ENCODE measurements at regions not wholly inside any gene's neighbourhood (a gene's known extent, or its start where the extent isn't known, plus 50 kb on each side); places are given as distances from the start of the nearest gene placed in this dataset.

DNA sequence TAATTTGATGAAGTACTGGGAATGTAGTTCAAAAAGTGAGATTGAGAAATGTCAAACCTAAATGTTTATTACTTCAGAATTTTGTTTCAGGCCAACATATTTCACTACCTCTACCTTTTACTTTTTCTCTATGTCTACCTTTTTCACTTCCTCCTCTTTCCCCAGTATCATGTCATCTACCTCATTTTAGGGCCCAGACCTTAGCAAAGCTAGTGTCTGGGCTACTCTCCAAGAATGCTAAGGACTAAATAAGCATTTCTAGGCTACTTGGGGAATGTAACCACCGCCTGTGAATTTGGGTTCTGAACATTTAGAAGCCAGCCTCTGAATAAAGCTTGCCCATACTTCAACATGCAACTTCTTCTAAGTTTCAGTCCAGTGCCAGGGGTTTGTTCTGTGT is 330.4 kb downstream of the SLC4A3 start:
- H3K27me3 ChIP-seq (ENCODE audit: control insufficient read depth in 2 of 2, insufficient read depth in 2 of 2, low read length in 2 of 2) = no peaks in the 10 kb centered on the region
- no peaks in the 10 kb centered on the region for H3K9me3 ChIP-seq (replicated peaks; ENCODE audit: control insufficient read depth, insufficient read depth, low read depth, low read length)
- no peaks in the 10 kb centered on the region for H3K9me1 ChIP-seq (ENCODE audit: control insufficient read depth, insufficient read depth, low read length)
- ATAC-seq (no peak), DNase-seq (ENCODE audit: extremely low read depth in 1 of 4, low spot score in 3 of 4) (no peak), FAIRE-seq (no peak)
- H2AFZ ChIP-seq (ENCODE audit: low read depth, low read length) = no peak overlapping the region
- no peak overlapping the region for H3K4me3 ChIP-seq
- no peaks in the 10 kb centered on the region for H4K20me1 ChIP-seq (replicated peaks; ENCODE audit: control insufficient read depth, insufficient read depth, low read length)
- H3K4me1 ChIP-seq (replicated peaks in 1 of 2; ENCODE audit: control insufficient read depth in 2 of 2, insufficient read depth in 2 of 2, low read length in 2 of 2) = no peaks in the 10 kb centered on the region
- in situ Hi-C loops (cut with MboI) (no loop called here), intact Hi-C loops (cut with micrococcal nuclease) (no loop called here)
- 0% methylated on average over 1 of the region's 1 CpG for WGBS (ENCODE audit: insufficient coverage, low coverage, missing lambda C conversion rate)
- ChIA-PET CTCF (ENCODE audit: low intra/inter-chr PET ratio) (no interaction called here), POLR2A (no interaction called here)
- no TSS peak for BruUV-seq (replicated peaks)
- no peaks in the 10 kb centered on the region for H3K36me3 ChIP-seq (ENCODE audit: control insufficient read depth, insufficient read depth, low read length)
- no peaks in the 10 kb centered on the region for H3K79me2 ChIP-seq (ENCODE audit: control insufficient read depth, insufficient read depth, low read length)
- no peak overlapping the region for H3K27ac ChIP-seq (ENCODE audit: extremely low read depth, low read depth, low read length)
- TF ChIP-seq PTRF (tag; IDR thresholded peaks at IDR 0.05) = no peak
- no peak for TF ChIP-seq YBX1 (IDR thresholded peaks at IDR 0.05)
- TF ChIP-seq, protein P1, sequence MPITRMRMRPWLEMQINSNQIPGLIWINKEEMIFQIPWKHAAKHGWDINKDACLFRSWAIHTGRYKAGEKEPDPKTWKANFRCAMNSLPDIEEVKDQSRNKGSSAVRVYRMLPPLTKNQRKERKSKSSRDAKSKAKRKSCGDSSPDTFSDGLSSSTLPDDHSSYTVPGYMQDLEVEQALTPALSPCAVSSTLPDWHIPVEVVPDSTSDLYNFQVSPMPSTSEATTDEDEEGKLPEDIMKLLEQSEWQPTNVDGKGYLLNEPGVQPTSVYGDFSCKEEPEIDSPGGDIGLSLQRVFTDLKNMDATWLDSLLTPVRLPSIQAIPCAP (CRISPR knock-in tag; IDR thresholded peaks at IDR 0.05; ENCODE audit: borderline replicate concordance) = no peak
- no peak for TF ChIP-seq EP300 (IDR thresholded peaks at IDR 0.05; ENCODE audit: low read length)
- TF ChIP-seq SOX6 (IDR thresholded peaks at IDR 0.05) = no peak
- no peak for TF ChIP-seq ZNF224 (CRISPR knock-in tag; IDR thresholded peaks at IDR 0.05)
- TF ChIP-seq HMG20B (CRISPR knock-in tag; IDR thresholded peaks at IDR 0.05) = no peak
- no peak for TF ChIP-seq ZNF79 (CRISPR knock-in tag; IDR thresholded peaks at IDR 0.05; ENCODE audit: low read depth)
- H3K4me2 ChIP-seq (ENCODE audit: insufficient read depth, low read length) = no peak overlapping the region
- no peak overlapping the region for H3K9ac ChIP-seq (ENCODE audit: insufficient read depth in 1 of 2, low read depth in 2 of 2, low read length in 2 of 2)

GRCh38 chr2:219958941-219959340 is 331.5 kb downstream of the SLC4A3 start:
- Histone ChIP-seq H3K27ac (ENCODE audit: extremely low read depth, low read depth, low read length) (no peak overlapping the region), H4K20me1 (replicated peaks; ENCODE audit: control insufficient read depth, insufficient read depth, low read length) (no peaks in the 10 kb centered on the region), H3K4me3 (no peak overlapping the region), H3K9me1 (ENCODE audit: control insufficient read depth, insufficient read depth, low read length) (no peaks in the 10 kb centered on the region), H3K27me3 (ENCODE audit: control insufficient read depth in 2 of 2, insufficient read depth in 2 of 2, low read length in 2 of 2) (no peaks in the 10 kb centered on the region), H3K9me3 (replicated peaks; ENCODE audit: control insufficient read depth, insufficient read depth, low read depth, low read length) (no peaks in the 10 kb centered on the region), H3K36me3 (ENCODE audit: control insufficient read depth, insufficient read depth, low read length) (no peaks in the 10 kb centered on the region), H3K4me2 (ENCODE audit: insufficient read depth, low read length) (no peak overlapping the region), H3K79me2 (ENCODE audit: control insufficient read depth, insufficient read depth, low read length) (no peaks in the 10 kb centered on the region), H3K4me1 (replicated peaks in 1 of 2; ENCODE audit: control insufficient read depth in 2 of 2, insufficient read depth in 2 of 2, low read length in 2 of 2) (no peaks in the 10 kb centered on the region), H2AFZ (ENCODE audit: low read depth, low read length) (no peak overlapping the region), H3K9ac (ENCODE audit: insufficient read depth in 1 of 2, low read depth in 2 of 2, low read length in 2 of 2) (no peak overlapping the region)
- in situ Hi-C loops (cut with MboI) (no loop called here), intact Hi-C loops (cut with micrococcal nuclease) (no loop called here)
- ATAC-seq = no peak
- FAIRE-seq = no peak
- no TSS peak for BruUV-seq (replicated peaks)
- ChIA-PET CTCF (ENCODE audit: low intra/inter-chr PET ratio) (no interaction called here), POLR2A (no interaction called here)
- 0% methylated on average over 1 of the region's 1 CpG for WGBS (ENCODE audit: insufficient coverage, low coverage, missing lambda C conversion rate)
- TF ChIP-seq RFX1 (IDR thresholded peaks at IDR 0.05) = no peak
- DNase-seq (ENCODE audit: extremely low read depth in 1 of 4, low spot score in 3 of 4) = no peak

All from K562 (cell line).